ENCODE measurements at regions not wholly inside any gene's neighbourhood (a gene's known extent, or its start where the extent isn't known, plus 50 kb on each side); places are given as distances from the start of the nearest gene placed in this dataset.

DNA sequence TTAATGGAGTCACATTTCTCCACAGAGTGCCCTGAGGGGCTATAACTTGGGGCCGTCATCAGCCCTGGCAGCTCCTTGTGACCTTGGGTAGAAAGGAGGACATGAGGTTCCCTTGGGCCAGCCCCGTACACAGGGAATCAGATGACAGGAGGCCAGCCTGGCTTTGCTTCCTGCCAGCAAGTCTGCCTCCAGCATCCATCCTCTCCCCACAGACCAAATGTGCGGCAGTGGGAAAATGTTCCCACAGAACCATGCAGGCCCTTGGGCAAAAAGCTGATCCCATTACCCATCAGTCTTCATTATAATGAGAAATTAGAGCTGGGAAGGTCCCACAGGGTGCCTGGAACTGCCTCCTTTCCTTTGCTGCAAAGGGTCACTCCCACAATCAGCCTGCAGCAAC, 908.3 kb downstream of the GRID1 start:
- Histone ChIP-seq H3K4me1 (ENCODE audit: insufficient read depth, low read length) (no peaks in the 10 kb centered on the region), H3K4me3 (ENCODE audit: low read length) (no peak overlapping the region), H3K27ac (ENCODE audit: low read depth in 1 of 2, low read length in 2 of 2) (no peak overlapping the region), H3K9me3 (ENCODE audit: control insufficient read depth in 1 of 2, insufficient read depth in 1 of 2, low read length in 2 of 2) (no peaks in the 10 kb centered on the region), H3K36me3 (ENCODE audit: insufficient read depth, low read length) (no peaks in the 10 kb centered on the region), H3K27me3 (ENCODE audit: control insufficient read depth in 1 of 2, insufficient read depth in 2 of 2, low read length in 2 of 2) (peaks cover 0 to 2% of the 10 kb centered on the region in 2 experiments)
- Mint-ChIP-seq H3K9me3 (no peaks in the 10 kb centered on the region), H3K27ac (no peak overlapping the region), H3K4me1 (ENCODE audit: low read depth) (no peaks in the 10 kb centered on the region), H3K27me3 (no peaks in the 10 kb centered on the region), H3K4me3 (no peak overlapping the region), H3K36me3 (ENCODE audit: low read depth) (no peaks in the 10 kb centered on the region)
- ChIA-PET CTCF (no interaction called here), POLR2A (no interaction called here)
- no peak for DNase-seq
- no peak for ATAC-seq (ENCODE audit: poor library complexity)
- TF ChIP-seq, protein P1, sequence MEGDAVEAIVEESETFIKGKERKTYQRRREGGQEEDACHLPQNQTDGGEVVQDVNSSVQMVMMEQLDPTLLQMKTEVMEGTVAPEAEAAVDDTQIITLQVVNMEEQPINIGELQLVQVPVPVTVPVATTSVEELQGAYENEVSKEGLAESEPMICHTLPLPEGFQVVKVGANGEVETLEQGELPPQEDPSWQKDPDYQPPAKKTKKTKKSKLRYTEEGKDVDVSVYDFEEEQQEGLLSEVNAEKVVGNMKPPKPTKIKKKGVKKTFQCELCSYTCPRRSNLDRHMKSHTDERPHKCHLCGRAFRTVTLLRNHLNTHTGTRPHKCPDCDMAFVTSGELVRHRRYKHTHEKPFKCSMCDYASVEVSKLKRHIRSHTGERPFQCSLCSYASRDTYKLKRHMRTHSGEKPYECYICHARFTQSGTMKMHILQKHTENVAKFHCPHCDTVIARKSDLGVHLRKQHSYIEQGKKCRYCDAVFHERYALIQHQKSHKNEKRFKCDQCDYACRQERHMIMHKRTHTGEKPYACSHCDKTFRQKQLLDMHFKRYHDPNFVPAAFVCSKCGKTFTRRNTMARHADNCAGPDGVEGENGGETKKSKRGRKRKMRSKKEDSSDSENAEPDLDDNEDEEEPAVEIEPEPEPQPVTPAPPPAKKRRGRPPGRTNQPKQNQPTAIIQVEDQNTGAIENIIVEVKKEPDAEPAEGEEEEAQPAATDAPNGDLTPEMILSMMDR (IDR thresholded peaks at IDR 0.05): no peak
- intact Hi-C loops (cut with DNase I, micrococcal nuclease): no loop called here

DNA sequence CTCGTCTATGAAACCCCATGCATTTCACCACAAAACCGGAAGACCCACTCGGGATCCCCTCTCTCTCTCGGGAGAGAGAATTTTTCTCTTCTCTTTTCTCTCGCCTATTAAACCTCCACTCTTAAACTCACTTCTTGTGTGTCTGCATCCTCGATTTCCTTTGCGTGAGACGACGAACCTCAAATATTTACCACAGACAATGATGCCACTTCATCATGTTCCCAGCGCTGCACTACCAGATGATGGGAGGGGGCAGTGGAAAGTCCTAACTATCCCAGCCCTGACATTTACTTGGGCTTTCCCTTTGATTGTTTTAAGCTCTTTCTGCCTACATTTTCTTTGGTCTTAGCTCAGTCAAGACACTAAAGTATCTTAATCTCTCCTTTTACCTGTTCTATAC, 906.7 kb downstream of the GRID1 start:
- no peaks in the 10 kb centered on the region for H3K36me3 ChIP-seq (ENCODE audit: insufficient read depth, low read length)
- H3K4me1 ChIP-seq (ENCODE audit: insufficient read depth, low read length): no peaks in the 10 kb centered on the region
- intact Hi-C loops (cut with DNase I, micrococcal nuclease): no loop called here
- DNase-seq (no peak), ATAC-seq (ENCODE audit: poor library complexity) (no peak)
- TF ChIP-seq, protein P1 (IDR thresholded peaks at IDR 0.05): no peak
- no peaks in the 10 kb centered on the region for H3K36me3 Mint-ChIP-seq (ENCODE audit: low read depth)
- no peak overlapping the region for H3K4me3 Mint-ChIP-seq
- H3K27me3 Mint-ChIP-seq: peaks cover 7% of the 10 kb centered on the region
- peaks cover 0 to 2% of the 10 kb centered on the region in 2 experiments for H3K27me3 ChIP-seq (ENCODE audit: control insufficient read depth in 1 of 2, insufficient read depth in 2 of 2, low read length in 2 of 2)
- CTCF ChIA-PET: no interaction called here
- H3K27ac ChIP-seq (ENCODE audit: low read depth in 1 of 2, low read length in 2 of 2): no peak overlapping the region
- no peak overlapping the region for H3K4me3 ChIP-seq (ENCODE audit: low read length)
- POLR2A ChIA-PET: no interaction called here
- no peaks in the 10 kb centered on the region for H3K9me3 Mint-ChIP-seq
- H3K4me1 Mint-ChIP-seq (ENCODE audit: low read depth): no peaks in the 10 kb centered on the region
- H3K9me3 ChIP-seq (ENCODE audit: control insufficient read depth in 1 of 2, insufficient read depth in 1 of 2, low read length in 2 of 2): no peaks in the 10 kb centered on the region
- no peak overlapping the region for H3K27ac Mint-ChIP-seq

DNA sequence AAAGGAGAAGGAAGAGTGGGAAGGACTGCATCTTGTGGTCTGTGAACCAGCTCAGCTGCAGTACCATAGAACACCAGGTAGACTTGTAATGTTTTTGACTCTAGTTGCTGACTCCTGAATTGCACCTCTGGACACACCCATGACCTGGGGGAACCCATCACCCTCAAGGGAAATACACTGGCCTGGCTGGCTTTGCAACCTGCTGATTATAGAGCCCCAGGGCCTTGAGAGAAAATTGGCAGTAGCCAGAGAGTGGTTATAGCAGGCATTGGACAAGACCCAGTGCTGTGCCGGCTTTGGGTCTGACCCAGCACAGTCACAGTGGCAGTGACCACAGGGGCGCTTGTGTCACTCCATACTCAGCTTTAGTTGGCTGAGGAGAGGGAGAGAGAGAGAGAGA, 902.3 kb downstream of the GRID1 start:
- Histone ChIP-seq H3K36me3 (ENCODE audit: insufficient read depth, low read length) (no peaks in the 10 kb centered on the region), H3K4me3 (ENCODE audit: low read length) (no peak overlapping the region), H3K27ac (ENCODE audit: low read depth in 1 of 2, low read length in 2 of 2) (no peak overlapping the region), H3K4me1 (ENCODE audit: insufficient read depth, low read length) (no peaks in the 10 kb centered on the region), H3K9me3 (ENCODE audit: control insufficient read depth in 1 of 2, insufficient read depth in 1 of 2, low read length in 2 of 2) (no peaks in the 10 kb centered on the region), H3K27me3 (ENCODE audit: control insufficient read depth in 1 of 2, insufficient read depth in 2 of 2, low read length in 2 of 2) (no peaks in the 10 kb centered on the region)
- CTCF ChIA-PET: no interaction called here
- intact Hi-C loops (cut with DNase I, micrococcal nuclease): no loop called here
- no peak for DNase-seq
- Mint-ChIP-seq H3K9me3 (peaks cover 2% of the 10 kb centered on the region), H3K4me3 (no peak overlapping the region), H3K36me3 (ENCODE audit: low read depth) (no peaks in the 10 kb centered on the region), H3K27ac (no peak overlapping the region), H3K27me3 (peaks cover 7% of the 10 kb centered on the region), H3K4me1 (ENCODE audit: low read depth) (no peaks in the 10 kb centered on the region)
- TF ChIP-seq, protein P1 (IDR thresholded peaks at IDR 0.05): no peak
- no peak for ATAC-seq (ENCODE audit: poor library complexity)
- POLR2A ChIA-PET: no interaction called here
